Fibroblast of lung (primary cell): ENCODE measurements at regions not wholly inside any gene's neighbourhood (a gene's known extent, or its start where the extent isn't known, plus 50 kb on each side); places are given as distances from the start of the nearest gene placed in this dataset.

ENCODE experiments used
- CTCF ChIP-seq, 2 donors: IDR thresholded peaks in 1 of 2; conservative IDR thresholded peaks in 1 of 2; 1 replicate in 1 of 2; 2 replicates in 1 of 2; pipeline ENCODE4 v1.5.1; 2011 to 2012; ENCODE audit warnings: low read length in 2 of 2, control low read depth in 1 of 2, inconsistent platforms in 1 of 2, low read depth in 1 of 2, mild to moderate bottlenecking in 1 of 2
- EZH2 ChIP-seq: IDR thresholded peaks from 2 replicates; pipeline ENCODE4 v1.5.1; 2012; ENCODE audit warnings: low read length, control low read depth, mild to moderate bottlenecking; ENCODE audit errors: missing control alignments

- TF ChIP-seq CTCF (conservative IDR thresholded peaks at IDR 0.05 in 1 of 2, IDR thresholded peaks at IDR 0.05 in 1 of 2; ENCODE audit: low read depth in 1 of 2, low read length in 2 of 2): no peak
- no peak for TF ChIP-seq EZH2
Measured at GRCh38 chr6:9890893-9891292, 524.0 kb downstream of the TFAP2A start.
